Parathyroid adenoma (tissue), 2 donors: ENCODE measurements at regions not wholly inside any gene's neighbourhood (a gene's known extent, or its start where the extent isn't known, plus 50 kb on each side); places are given as distances from the start of the nearest gene placed in this dataset.
"Not testable (repeated sequence)": the region's sequence is repeated elsewhere in the genome, so short reads cannot be mapped to it uniquely, and the experiment has no call there.

ENCODE experiments used
- H2AFZ ChIP-seq: fragments of 300-600 bp; sonication (generic); one replicate; pipeline ENCODE4 v1.7.0; 2017; ENCODE audit warnings: antibody characterized with exemption, mild to moderate bottlenecking
- H3K27ac ChIP-seq: fragments of 300-600 bp; sonication (generic); one replicate; pipeline ENCODE4 v1.7.0; 2017
- H3K27me3 ChIP-seq: fragments of 300-600 bp; sonication (generic); one replicate; pipeline ENCODE4 v1.7.0; 2017; ENCODE audit warnings: low read length; ENCODE audit not compliant: control insufficient read depth, insufficient read depth
- H3K36me3 ChIP-seq: fragments of 300-600 bp; sonication (generic); one replicate; pipeline ENCODE4 v1.7.0; 2017; ENCODE audit warnings: low read length; ENCODE audit not compliant: control insufficient read depth, insufficient read depth
- H3K4me1 ChIP-seq: fragments of 300-600 bp; sonication (generic); one replicate; pipeline ENCODE4 v1.7.0; 2017; ENCODE audit warnings: control low read depth
- H3K4me2 ChIP-seq: fragments of 300-600 bp; sonication (generic); one replicate; pipeline ENCODE4 v1.7.0; 2017; ENCODE audit warnings: low read length
- H3K4me3 ChIP-seq: fragments of 300-600 bp; sonication (generic); one replicate; pipeline ENCODE4 v1.7.0; 2017; ENCODE audit warnings: low read depth, low read length
- H3K79me2 ChIP-seq: fragments of 300-600 bp; sonication (generic); one replicate; pipeline ENCODE4 v1.7.0; 2017; ENCODE audit warnings: control low read depth
- H3K9ac ChIP-seq: fragments of 300-600 bp; sonication (generic); one replicate; pipeline ENCODE4 v1.7.0; 2017; ENCODE audit warnings: mild to moderate bottlenecking
- H3K9me3 ChIP-seq: fragments of 300-600 bp; sonication (generic); one replicate; pipeline ENCODE4 v1.7.0; 2017; ENCODE audit warnings: low read length; ENCODE audit not compliant: control insufficient read depth
- CTCF ChIP-seq: fragments of 300-600 bp; sonication (generic); IDR thresholded peaks from one replicate; pipeline ENCODE4 v1.7.0; 2017; ENCODE audit warnings: antibody characterized with exemption, mild to moderate bottlenecking
- donor health status: primary hyperparathyroidism.

GRCh38 chr5:153372425-153373129, 117.9 kb upstream of the GRIA1 start:
- Histone ChIP-seq H3K9ac (no peak overlapping the region), H3K79me2 (no peaks in the 10 kb centered on the region), H2AFZ (no peak overlapping the region), H3K27ac (no peak overlapping the region), H3K4me1 (no peaks in the 10 kb centered on the region), H3K9me3 (no peaks in the 10 kb centered on the region), H3K36me3 (no peaks in the 10 kb centered on the region), H3K27me3 (no peaks in the 10 kb centered on the region), H3K4me2 (no peak overlapping the region), H3K4me3 (no peak overlapping the region)
- no peak for TF ChIP-seq CTCF

GRCh38 chr5:153373130-153373498, 117.4 kb upstream of the GRIA1 start:
- Histone ChIP-seq H3K9ac (no peak overlapping the region), H3K27ac (no peak overlapping the region), H3K79me2 (no peaks in the 10 kb centered on the region), H3K4me3 (no peak overlapping the region), H3K9me3 (no peaks in the 10 kb centered on the region), H3K4me2 (no peak overlapping the region), H3K27me3 (no peaks in the 10 kb centered on the region), H3K4me1 (no peaks in the 10 kb centered on the region), H3K36me3 (no peaks in the 10 kb centered on the region), H2AFZ (no peak overlapping the region)
- TF ChIP-seq CTCF: no peak

GRCh38 chr5:153381630-153382029, 108.8 kb upstream of the GRIA1 start:
- H3K27me3 ChIP-seq, H3K27ac ChIP-seq, H3K9ac ChIP-seq, H3K79me2 ChIP-seq, H3K4me1 ChIP-seq, H2AFZ ChIP-seq, H3K4me3 ChIP-seq, H3K4me2 ChIP-seq, H3K36me3 ChIP-seq, H3K9me3 ChIP-seq: not testable (repeated sequence)

GRCh38 chr5:153390569-153390968, 99.9 kb upstream of the GRIA1 start:
- Histone ChIP-seq H3K9ac (no peak overlapping the region), H3K79me2 (no peaks in the 10 kb centered on the region), H3K9me3 (no peaks in the 10 kb centered on the region), H2AFZ (no peak overlapping the region), H3K4me1 (no peaks in the 10 kb centered on the region), H3K36me3 (no peaks in the 10 kb centered on the region), H3K27me3 (no peaks in the 10 kb centered on the region), H3K4me2 (no peak overlapping the region), H3K4me3 (no peak overlapping the region), H3K27ac (no peak overlapping the region)
- TF ChIP-seq CTCF: no peak

- Histone ChIP-seq H3K4me3 (no peak overlapping the region), H3K4me1 (no peaks in the 10 kb centered on the region), H3K9me3 (no peaks in the 10 kb centered on the region), H3K9ac (no peak overlapping the region), H2AFZ (no peak overlapping the region), H3K36me3 (no peaks in the 10 kb centered on the region), H3K27ac (no peak overlapping the region), H3K79me2 (no peaks in the 10 kb centered on the region), H3K27me3 (no peaks in the 10 kb centered on the region), H3K4me2 (no peak overlapping the region)
- TF ChIP-seq CTCF: no peak
These were observed 90.9 kb upstream of the GRIA1 start for GRCh38 chr5:153399595-153399994.
